ENCODE measurements at regions not wholly inside any gene's neighbourhood (a gene's known extent, or its start where the extent isn't known, plus 50 kb on each side); places are given as distances from the start of the nearest gene placed in this dataset.
A peak's percentile ranks its signal among the peaks of the same experiment; 100 is the strongest.

- Mint-ChIP-seq H3K27ac (no peak overlapping the region), H3K36me3 (ENCODE audit: low read depth) (no peaks in the 10 kb centered on the region), H3K4me1 (no peaks in the 10 kb centered on the region), H3K4me3 (no peak overlapping the region), H3K9me3 (no peaks in the 10 kb centered on the region), H3K27me3 (ENCODE audit: low read depth, poor library complexity) (no peaks in the 10 kb centered on the region)
- no peak for TF ChIP-seq CTCF (IDR thresholded peaks at IDR 0.05)
- no peak for DNase-seq
These were observed 481.9 kb downstream of the TBC1D32 start for GRCh38 chr6:120852293-120852849.

GRCh38 chr6:120826253-120826652 is 508.0 kb downstream of the TBC1D32 start:
- Mint-ChIP-seq H3K27ac (no peak overlapping the region), H3K9me3 (peaks cover 9% of the 10 kb centered on the region), H3K4me1 (no peaks in the 10 kb centered on the region), H3K4me3 (no peak overlapping the region), H3K36me3 (ENCODE audit: low read depth) (no peaks in the 10 kb centered on the region), H3K27me3 (ENCODE audit: low read depth, poor library complexity) (no peaks in the 10 kb centered on the region)
- DNase-seq = peak; percentile 59
- TF ChIP-seq CTCF (IDR thresholded peaks at IDR 0.05) = peak; percentile 75

GRCh38 chr6:120816794-120817193 is 517.5 kb downstream of the TBC1D32 start:
- H3K9me3 Mint-ChIP-seq = peaks cover 21% of the 10 kb centered on the region
- H3K4me3 Mint-ChIP-seq = no peak overlapping the region
- DNase-seq = no peak
- H3K27ac Mint-ChIP-seq = no peak overlapping the region
- TF ChIP-seq CTCF (IDR thresholded peaks at IDR 0.05) = no peak
- no peaks in the 10 kb centered on the region for H3K27me3 Mint-ChIP-seq (ENCODE audit: low read depth, poor library complexity)
- H3K36me3 Mint-ChIP-seq (ENCODE audit: low read depth) = no peaks in the 10 kb centered on the region
- no peaks in the 10 kb centered on the region for H3K4me1 Mint-ChIP-seq

GRCh38 chr6:120805276-120805675 is 529.0 kb downstream of the TBC1D32 start:
- peaks cover 15% of the 10 kb centered on the region for H3K9me3 Mint-ChIP-seq
- H3K27me3 Mint-ChIP-seq (ENCODE audit: low read depth, poor library complexity) = no peaks in the 10 kb centered on the region
- H3K4me3 Mint-ChIP-seq = no peak overlapping the region
- no peak for DNase-seq
- no peaks in the 10 kb centered on the region for H3K4me1 Mint-ChIP-seq
- no peak overlapping the region for H3K27ac Mint-ChIP-seq
- no peaks in the 10 kb centered on the region for H3K36me3 Mint-ChIP-seq (ENCODE audit: low read depth)
- TF ChIP-seq CTCF (IDR thresholded peaks at IDR 0.05) = no peak

DNA sequence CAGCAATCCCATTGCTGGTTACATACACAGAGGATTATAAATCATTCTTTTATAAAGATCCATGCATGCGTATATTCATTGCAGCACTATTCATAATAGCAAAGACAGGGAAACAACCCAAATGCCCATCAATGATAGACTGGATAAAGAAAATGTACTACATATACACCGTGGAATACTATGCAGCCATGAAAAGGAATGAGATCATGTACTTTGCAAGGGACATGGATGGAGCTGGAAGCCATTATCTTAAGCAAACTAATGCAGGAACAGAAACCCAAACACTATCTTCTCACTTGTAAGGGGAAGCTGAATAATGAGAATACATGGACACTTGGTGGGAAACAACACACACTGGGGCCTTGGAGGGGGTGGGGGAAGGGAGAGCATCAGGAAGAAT is 529.7 kb downstream of the TBC1D32 start:
- no peaks in the 10 kb centered on the region for H3K4me1 Mint-ChIP-seq
- no peak overlapping the region for H3K27ac Mint-ChIP-seq
- no peak for DNase-seq
- no peaks in the 10 kb centered on the region for H3K36me3 Mint-ChIP-seq (ENCODE audit: low read depth)
- H3K9me3 Mint-ChIP-seq = peaks cover 15% of the 10 kb centered on the region
- no peak for TF ChIP-seq CTCF (IDR thresholded peaks at IDR 0.05)
- H3K27me3 Mint-ChIP-seq (ENCODE audit: low read depth, poor library complexity) = no peaks in the 10 kb centered on the region
- no peak overlapping the region for H3K4me3 Mint-ChIP-seq

DNA sequence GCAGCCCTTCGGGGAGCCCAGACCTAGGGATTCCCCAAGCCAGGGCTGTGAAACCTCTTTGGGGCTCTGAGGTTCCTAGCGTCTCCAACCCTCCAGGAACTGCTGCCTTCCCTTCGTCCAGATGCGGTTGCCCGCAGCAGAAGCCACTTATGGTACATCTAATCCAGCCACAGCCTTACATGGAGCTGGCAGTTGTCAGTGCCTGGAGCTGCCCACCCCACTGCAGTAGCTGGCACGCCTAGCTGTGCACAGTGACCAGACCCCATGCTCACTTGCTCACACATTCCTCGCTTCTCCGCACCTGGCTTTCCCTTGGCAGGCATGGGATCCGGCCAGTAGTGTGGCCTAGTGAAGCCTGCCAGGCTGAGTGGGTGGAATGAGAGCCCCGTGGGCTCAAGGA is 547.6 kb downstream of the TBC1D32 start:
- no peak for TF ChIP-seq CTCF (IDR thresholded peaks at IDR 0.05)
- H3K36me3 Mint-ChIP-seq (ENCODE audit: low read depth) = no peaks in the 10 kb centered on the region
- DNase-seq = no peak
- no peak overlapping the region for H3K4me3 Mint-ChIP-seq
- H3K27ac Mint-ChIP-seq = no peak overlapping the region
- no peaks in the 10 kb centered on the region for H3K9me3 Mint-ChIP-seq
- no peaks in the 10 kb centered on the region for H3K27me3 Mint-ChIP-seq (ENCODE audit: low read depth, poor library complexity)
- H3K4me1 Mint-ChIP-seq = no peaks in the 10 kb centered on the region
